NCI-H1417 (cell line): ENCODE measurements at regions not wholly inside any gene's neighbourhood (a gene's known extent, or its start where the extent isn't known, plus 50 kb on each side); places are given as distances from the start of the nearest gene placed in this dataset.

Experiments used
- DNase-seq, 3 experiments: peaks; one replicate each; lab custom pipeline; 2025; lab: John Stamatoyannopoulos, UW

DNA sequence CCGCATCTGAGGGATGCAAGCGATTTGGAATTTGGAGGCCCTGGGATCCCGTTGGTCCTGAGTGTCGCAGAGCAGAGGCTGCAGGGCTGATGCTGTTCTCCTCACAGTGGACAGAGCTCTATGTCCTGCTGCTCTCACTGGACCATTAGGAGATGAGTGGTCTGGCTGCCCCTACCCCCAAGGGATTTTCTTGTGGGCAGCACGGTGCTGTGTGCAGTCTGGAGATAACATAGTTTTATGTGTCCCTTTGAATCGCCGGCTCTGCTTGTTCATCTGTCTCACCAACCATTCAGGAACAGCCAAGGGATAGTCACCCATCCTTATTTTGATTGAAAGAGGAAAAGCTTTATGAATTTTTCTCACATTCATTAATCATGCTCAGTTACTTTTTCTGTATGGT lies 49.9 kb downstream of the CHRM3 start:
- DNase-seq: no peak

GRCh38 chr1:239437822-239438221 lies 51.5 kb downstream of the CHRM3 start:
- DNase-seq: no peak

DNA sequence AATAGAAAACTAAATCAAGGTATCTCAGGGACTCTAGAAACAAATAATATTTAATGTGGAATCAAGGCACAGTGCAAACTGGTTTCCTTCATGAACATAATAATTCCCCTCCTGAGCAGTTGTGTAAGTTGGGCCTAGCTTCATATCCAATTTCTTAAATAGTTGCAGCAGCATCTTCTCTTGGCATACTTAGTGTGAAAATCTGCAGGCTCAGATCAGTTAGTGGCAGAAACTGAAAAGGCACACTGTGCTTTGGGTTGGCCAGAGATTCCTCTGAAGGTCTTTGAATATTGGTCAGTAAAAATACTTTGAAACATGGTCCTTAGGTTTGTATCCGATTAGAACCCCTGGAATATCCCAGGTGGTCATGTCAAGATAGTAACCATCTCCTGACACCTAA lies 52.5 kb downstream of the CHRM3 start:
- DNase-seq: no peak

DNA sequence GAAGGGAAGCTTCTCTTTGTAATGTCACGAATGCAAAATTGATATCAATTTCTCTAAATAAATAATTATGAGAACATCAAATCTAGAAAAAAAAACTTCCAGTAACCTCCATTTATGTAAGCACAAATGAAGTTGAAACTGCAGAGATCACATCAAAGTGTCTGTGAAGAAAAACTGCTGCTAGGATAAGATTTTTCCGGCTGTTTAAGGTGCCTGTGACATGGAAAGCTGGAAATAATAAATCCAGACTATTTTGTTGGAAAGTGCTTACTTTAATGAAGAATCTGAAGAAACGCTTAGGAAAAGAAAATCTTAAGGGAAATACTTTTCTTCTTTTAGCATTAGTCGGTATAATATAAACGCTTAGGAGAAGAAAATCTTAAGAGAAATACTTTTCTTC lies 57.0 kb downstream of the CHRM3 start:
- DNase-seq: no peak

- peak in 1 of 3 experiments; percentile 29 for DNase-seq
Measured at GRCh38 chr1:239446611-239447010, 60.2 kb downstream of the CHRM3 start.

GRCh38 chr1:239448911-239449310 lies 62.5 kb downstream of the CHRM3 start:
- DNase-seq: peak in 2 of 3 experiments; percentile 15 to 70

DNA sequence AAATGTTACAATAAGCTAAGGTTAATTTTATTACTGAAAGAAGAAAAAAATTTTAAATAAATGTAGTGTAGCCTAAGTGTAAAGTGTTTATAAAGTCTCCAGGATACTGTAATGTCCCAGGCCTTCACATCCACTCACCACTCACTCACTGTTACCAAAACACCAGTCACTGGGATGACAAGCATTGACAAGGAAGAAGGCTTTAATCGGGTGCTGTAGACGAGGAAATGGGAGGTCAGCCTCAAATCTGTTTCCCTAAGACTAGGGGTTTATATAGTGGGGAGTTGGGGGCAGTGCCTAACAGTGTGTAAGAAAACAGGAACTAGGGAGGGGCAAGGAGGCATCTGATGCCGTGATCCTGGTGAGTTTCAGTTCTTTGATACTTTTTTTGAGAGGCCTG lies 69.4 kb downstream of the CHRM3 start:
- no peak for DNase-seq

- DNase-seq: no peak
Measured at GRCh38 chr1:239456788-239457187, 70.4 kb downstream of the CHRM3 start.

GRCh38 chr1:239457491-239458143 lies 71.2 kb downstream of the CHRM3 start:
- DNase-seq: no peak

GRCh38 chr1:239458144-239458500 lies 71.8 kb downstream of the CHRM3 start:
- DNase-seq: no peak

GRCh38 chr1:239467730-239468129 lies 81.4 kb downstream of the CHRM3 start:
- DNase-seq: no peak

DNA sequence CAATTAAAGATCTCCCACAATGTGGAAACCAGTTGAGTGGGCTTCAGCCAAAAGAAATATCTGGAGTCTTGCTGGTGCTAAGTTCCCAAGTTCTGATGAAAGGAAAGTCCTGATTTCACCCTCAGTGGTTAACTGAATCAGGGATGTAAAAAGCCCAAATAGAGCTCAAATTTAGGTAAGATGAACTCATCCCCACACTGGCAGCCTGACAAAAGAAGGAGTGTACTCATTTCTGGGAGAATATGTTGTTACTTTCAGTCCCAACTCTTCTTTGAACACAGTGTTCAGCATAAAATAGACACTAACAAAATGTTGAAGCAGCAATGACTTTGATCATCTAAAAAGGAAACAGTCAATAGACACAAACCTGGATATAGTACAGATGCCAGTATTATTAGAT lies 91.7 kb downstream of the CHRM3 start:
- no peak for DNase-seq

- no peak for DNase-seq
Measured at GRCh38 chr1:239483391-239483790, 97.0 kb downstream of the CHRM3 start.

DNA sequence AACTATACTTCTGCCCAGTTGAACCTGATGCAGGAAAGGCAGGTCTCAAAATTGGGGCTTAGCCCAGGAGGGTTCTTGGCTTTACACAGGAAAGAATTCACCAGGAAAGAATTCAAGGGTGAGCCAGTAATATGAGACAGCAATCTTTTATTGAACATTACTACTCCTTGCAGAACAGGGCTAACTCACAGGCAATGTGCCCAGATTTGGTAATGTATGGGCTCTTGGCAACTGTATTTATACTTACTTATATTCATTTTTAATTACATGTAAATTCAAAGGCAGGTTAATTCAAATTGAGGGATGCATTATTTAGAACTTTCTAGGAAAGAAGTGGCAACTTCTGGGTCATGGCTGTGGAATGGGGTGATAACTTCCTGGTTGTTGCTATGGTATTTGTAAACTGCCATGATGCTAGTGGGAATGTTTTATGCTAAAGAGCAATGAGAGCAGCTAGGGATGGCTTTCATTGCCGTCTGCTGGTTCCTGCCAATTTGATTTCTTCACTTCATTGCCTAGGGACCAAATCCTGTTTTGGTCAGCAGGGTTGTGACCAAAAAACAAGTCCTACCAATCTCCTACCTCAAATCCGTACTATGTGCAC lies 107.5 kb downstream of the CHRM3 start:
- DNase-seq: no peak

DNA sequence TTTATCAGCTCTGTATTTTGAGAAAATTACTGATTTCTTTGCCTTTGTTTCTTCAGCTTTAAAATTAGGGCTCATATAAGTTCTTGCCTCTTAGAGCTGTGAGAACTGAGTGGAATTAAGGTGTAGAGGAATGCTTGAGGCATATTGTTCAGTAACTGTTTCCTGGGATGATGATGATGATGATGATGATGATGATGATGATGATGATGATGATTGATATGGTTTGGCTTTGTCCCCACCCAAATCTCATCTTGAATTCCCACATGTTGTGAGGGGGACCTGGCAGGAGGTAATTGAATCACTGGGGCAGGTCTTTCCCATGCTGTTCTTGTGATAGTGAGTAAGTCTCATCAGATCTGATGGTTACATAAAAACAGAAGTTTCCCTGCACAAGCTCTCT lies 118.7 kb downstream of the CHRM3 start:
- no peak for DNase-seq

DNA sequence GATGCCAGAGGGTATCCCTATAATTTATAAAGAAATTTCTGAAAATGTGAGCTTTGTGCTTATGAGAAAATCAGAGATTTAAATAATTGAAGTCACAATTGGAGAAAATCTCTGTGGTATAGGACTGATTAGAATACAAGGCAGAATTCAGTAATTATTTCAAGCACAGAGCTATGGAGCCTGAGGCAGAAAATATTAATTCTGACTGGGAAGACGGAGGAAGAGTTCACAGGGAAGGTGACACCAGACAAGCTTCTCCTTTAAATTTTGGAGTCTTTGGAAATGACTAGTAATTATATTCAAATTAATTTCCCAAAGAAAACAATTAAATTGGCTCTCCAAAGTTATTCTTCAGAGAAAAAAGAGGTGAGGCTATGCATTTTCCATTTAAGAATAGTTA lies 121.5 kb downstream of the CHRM3 start:
- no peak for DNase-seq

DNA sequence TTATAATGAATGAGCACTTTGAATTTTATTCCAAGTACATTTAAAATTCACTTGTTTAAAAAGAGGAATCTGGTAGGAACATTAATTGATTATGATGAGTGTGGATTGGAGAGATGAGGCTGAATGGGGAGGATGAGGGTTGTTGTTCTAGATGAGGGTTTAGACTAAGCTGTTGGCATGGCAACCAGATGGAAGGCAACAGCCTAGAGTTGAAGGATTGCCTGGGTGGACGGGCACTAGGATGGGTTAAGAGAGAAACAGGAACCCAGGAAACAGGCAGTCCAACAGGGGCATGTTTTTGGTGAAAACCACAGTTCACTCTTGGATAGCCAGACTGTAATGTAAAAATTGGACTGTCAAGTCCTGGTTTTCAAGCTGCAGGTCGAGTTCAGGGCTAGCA lies 125.5 kb downstream of the CHRM3 start:
- peak in 1 of 3 experiments; percentile 11 for DNase-seq

DNA sequence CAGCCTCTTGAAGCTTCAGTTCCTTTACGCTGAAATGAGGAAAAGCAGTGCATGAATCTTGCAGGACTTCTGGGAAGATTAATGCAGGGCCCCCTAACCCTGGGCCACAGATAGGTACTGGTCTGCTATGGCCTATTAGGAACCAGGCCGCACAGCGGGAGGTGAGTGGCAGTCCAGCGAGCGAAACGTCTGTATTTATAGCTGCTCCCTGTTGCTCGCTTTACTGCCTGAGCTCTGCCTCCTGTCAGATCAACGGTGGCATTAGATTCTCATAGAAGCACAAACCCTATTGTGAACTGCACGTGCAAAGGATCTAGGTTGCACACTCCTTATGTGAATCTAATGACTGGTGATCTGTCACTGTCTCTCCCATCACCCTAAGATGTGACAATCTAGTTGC lies 130.2 kb downstream of the CHRM3 start:
- no peak for DNase-seq

- no peak for DNase-seq
Measured at GRCh38 chr1:239526391-239526790, 140.0 kb downstream of the CHRM3 start.

GRCh38 chr1:239527051-239527693 lies 140.8 kb downstream of the CHRM3 start:
- no peak for DNase-seq

DNA sequence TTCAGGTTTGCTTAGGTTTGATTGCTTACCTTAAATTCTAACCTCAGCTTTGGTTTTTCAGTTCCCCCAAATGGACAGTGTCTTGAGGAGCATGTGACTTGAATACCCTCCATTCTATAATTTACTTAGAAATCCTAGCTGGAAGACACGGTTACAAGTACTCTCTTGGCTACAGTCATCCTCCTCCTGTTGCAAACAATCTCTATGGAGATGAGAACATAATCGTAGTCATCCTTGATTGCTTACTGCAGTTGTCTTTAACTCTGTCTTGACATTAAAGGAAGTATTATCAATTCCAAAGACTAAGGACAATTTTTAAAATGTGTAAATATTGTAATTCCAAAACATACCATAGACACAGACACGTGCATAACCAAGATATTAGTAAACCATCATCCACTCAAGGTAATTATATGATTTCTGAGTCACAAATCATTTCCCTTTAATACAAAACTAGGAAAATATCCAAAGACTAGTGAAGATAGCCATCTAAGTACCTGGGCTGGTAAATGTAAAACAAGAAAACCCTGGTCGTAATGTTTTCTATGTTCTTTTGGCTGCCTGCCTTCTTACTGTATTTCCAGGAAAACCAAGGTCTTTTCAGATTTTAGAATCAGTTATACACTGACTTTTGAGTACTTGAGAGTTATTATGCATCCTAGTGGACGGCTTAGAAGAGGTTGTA lies 149.9 kb downstream of the CHRM3 start:
- no peak for DNase-seq

- no peak for DNase-seq
Measured at GRCh38 chr1:239537795-239538194, 151.4 kb downstream of the CHRM3 start.
